SKM-1 treated with dmso at 0.1 percent for 144 hours (cell line): ENCODE measurements at regions not wholly inside any gene's neighbourhood (a gene's known extent, or its start where the extent isn't known, plus 50 kb on each side); places are given as distances from the start of the nearest gene placed in this dataset.

ENCODE experiments used
- DNase-seq: peaks from one replicate; lab custom pipeline; 2025; ENCODE audit not compliant: unreplicated experiment; lab: John Stamatoyannopoulos, UW

DNA sequence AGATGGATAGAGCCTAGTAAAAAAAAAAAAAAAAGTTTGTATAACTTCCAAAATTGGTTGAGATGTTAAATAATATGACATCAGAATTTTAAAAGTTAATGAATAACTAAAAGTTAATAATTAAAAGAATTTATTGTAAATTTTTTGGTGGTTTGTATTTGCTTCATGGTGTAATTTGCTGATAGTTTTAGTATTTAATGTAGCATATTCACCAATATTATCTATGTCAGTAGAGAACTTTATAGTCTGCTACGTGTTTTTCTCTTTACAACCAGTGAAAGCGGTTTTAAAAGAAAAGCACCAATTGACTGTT, 51.8 kb upstream of the STEAP4 start:
- no peak for DNase-seq

DNA sequence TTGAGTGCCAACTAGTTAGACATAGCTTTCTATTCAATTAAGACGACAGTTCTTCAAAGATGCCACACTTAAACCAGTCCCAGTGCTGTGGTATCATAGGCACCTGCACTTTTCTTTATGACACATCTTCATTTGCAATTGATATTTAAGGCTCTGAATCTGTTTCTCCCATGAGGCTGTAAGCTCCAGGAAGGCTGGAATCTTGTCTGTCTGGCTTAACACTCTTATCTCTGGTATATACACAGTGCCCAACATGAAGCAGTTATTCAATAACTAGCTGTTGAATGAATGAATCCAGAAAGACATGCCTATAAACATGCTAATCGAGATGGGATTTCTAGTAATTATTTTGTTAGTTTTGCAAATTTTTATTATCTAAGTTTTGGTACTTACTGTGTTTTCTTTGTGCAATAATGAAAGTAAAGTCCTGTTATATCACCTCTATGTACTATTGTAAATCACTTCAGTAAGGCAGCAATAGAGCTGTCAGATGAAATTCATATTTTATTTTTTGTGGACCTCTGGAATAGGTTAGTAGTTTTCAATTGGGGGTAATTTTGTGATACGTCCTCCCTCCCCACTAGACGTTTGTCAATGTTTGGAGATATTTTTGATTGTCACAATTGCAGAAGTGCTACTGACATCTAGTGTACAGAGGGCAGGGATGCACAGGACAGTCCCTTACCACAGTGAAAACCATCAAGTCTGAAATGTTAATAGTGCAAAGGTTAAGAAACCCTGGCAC, 51.3 kb upstream of the STEAP4 start:
- DNase-seq, result peak; percentile 14

DNA sequence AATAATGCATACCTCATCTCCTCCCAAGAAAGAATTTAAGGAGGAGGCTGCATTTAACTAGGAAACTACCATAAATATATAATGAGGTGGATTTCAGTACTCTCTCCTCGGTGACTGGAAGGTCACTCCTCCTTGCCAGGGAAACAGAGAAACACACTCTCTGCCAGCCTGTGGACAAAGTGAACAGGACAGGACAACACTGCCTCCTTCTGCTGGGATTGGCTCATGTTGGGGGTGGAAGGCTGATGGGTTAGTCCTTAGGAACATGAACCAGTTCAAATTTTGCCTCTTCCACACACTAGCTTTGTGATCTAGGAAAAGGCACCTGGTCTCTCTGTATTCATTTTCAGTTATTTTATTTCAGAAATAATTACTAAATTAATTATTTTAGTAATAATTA, 50.6 kb upstream of the STEAP4 start:
- peak; percentile 46 for DNase-seq
